CD14-positive monocyte (primary cell): ENCODE measurements at regions not wholly inside any gene's neighbourhood (a gene's known extent, or its start where the extent isn't known, plus 50 kb on each side); places are given as distances from the start of the nearest gene placed in this dataset.

Source experiments
- DNase-seq, 3 donors: peaks; one replicate each; pipeline ENCODE4 v3.0.0-alpha.2; 2011 to 2022
- H2AFZ ChIP-seq: 2 replicates; pipeline ENCODE4 v1.6.0; 2012; ENCODE audit warnings: mild to moderate bottlenecking, low read depth, low read length, inconsistent platforms; ENCODE audit not compliant: insufficient read depth, poor library complexity, severe bottlenecking
- H3K27ac ChIP-seq, 2 donors: 1 replicate in 1 of 2; 2 replicates in 1 of 2; pipeline ENCODE4 v1.5.1; 2012 to 2013; ENCODE audit warnings: low read length in 2 of 2, control low read depth in 1 of 2, inconsistent platforms in 1 of 2, low read depth in 1 of 2, mild to moderate bottlenecking in 1 of 2
- H3K27me3 ChIP-seq, 2 donors: one replicate each; pipeline versions ENCODE4 v1.6.0 to v1.6.1; 2011 to 2013; ENCODE audit warnings: low read length in 2 of 2; ENCODE audit not compliant: control insufficient read depth in 2 of 2, insufficient read depth in 2 of 2
- H3K36me3 ChIP-seq, 2 donors: replicated peaks in 1 of 2; 1 replicate in 1 of 2; 2 replicates in 1 of 2; pipeline versions ENCODE4 v1.5.1 to v1.6.1; 2012 to 2013; ENCODE audit warnings: low read length in 2 of 2, control low read depth in 1 of 2, inconsistent platforms in 1 of 2, mild to moderate bottlenecking in 1 of 2; ENCODE audit not compliant: insufficient read depth in 2 of 2, control insufficient read depth in 1 of 2
- H3K4me1 ChIP-seq, 2 donors: 1 replicate in 1 of 2; 2 replicates in 1 of 2; pipeline versions ENCODE4 v1.5.1 to v1.6.1; 2012 to 2013; ENCODE audit warnings: low read length in 2 of 2, control low read depth in 1 of 2, inconsistent platforms in 1 of 2, mild to moderate bottlenecking in 1 of 2, moderate library complexity in 1 of 2; ENCODE audit not compliant: insufficient read depth in 2 of 2, control insufficient read depth in 1 of 2
- H3K4me2 ChIP-seq: replicated peaks from 2 replicates; pipeline ENCODE3; 2012; ENCODE audit warnings: low read length, moderate library complexity, mild to moderate bottlenecking; ENCODE audit not compliant: poor library complexity, severe bottlenecking; ENCODE audit errors: extremely low read depth
- H3K4me3 ChIP-seq, 3 experiments: fragments of 200-600 bp in 1 of 3; sonication (generic) in 1 of 3; replicated peaks in 1 of 3; 1 replicate in 2 of 3; 2 replicates in 1 of 3; pipeline ENCODE4 v1.5.1; 2011 to 2013; ENCODE audit warnings: low read length in 3 of 3, mild to moderate bottlenecking in 3 of 3, control low read depth in 2 of 3, low read depth in 2 of 3, inconsistent platforms in 1 of 3, moderate library complexity in 1 of 3
- H3K79me2 ChIP-seq: 2 replicates; pipeline ENCODE4 v1.6.0; 2012; ENCODE audit warnings: mild to moderate bottlenecking, control low read depth, inconsistent platforms, low read length, moderate library complexity; ENCODE audit not compliant: insufficient read depth
- H3K9ac ChIP-seq: 2 replicates; pipeline ENCODE4 v1.6.0; 2017; ENCODE audit warnings: low read length, mild to moderate bottlenecking; ENCODE audit not compliant: insufficient read depth, poor library complexity, severe bottlenecking
- H3K9me3 ChIP-seq, 2 donors: replicated peaks in 1 of 2; 1 replicate in 1 of 2; 2 replicates in 1 of 2; pipeline versions ENCODE4 v1.5.1 to v1.6.1; 2012 to 2013; ENCODE audit warnings: low read length in 2 of 2, control low read depth in 1 of 2; ENCODE audit not compliant: control insufficient read depth in 1 of 2, insufficient read depth in 1 of 2
- H4K20me1 ChIP-seq: 2 replicates; pipeline ENCODE4 v1.6.0; 2012; ENCODE audit warnings: mild to moderate bottlenecking, low read length, control low read depth, moderate library complexity; ENCODE audit not compliant: insufficient read depth
- H3K27ac Mint-ChIP-seq, 7 donors: one replicate each; pipeline ENCODE4 v1.8.0; 2020; ENCODE audit warnings: mild to moderate bottlenecking in 7 of 7, mixed read lengths in 7 of 7, moderate library complexity in 6 of 7, inconsistent platforms in 2 of 7
- H3K27me3 Mint-ChIP-seq, 3 donors: one replicate each; pipeline ENCODE4 v1.8.0; 2021 to 2022; ENCODE audit warnings: low read depth in 3 of 3, mild to moderate bottlenecking in 3 of 3, mixed read lengths in 3 of 3, moderate library complexity in 3 of 3, inconsistent platforms in 1 of 3
- H3K36me3 Mint-ChIP-seq, 2 donors: one replicate each; pipeline ENCODE4 v1.8.0; 2020; ENCODE audit warnings: mixed read lengths in 2 of 2, inconsistent platforms in 1 of 2, mild to moderate bottlenecking in 1 of 2
- H3K4me1 Mint-ChIP-seq: one replicate; pipeline ENCODE4 v1.8.0; 2020; ENCODE audit warnings: mild to moderate bottlenecking, mixed read lengths
- H3K4me3 Mint-ChIP-seq, 2 donors: one replicate each; pipeline ENCODE4 v1.8.0; 2020; ENCODE audit warnings: mild to moderate bottlenecking in 2 of 2, mixed read lengths in 2 of 2, moderate library complexity in 1 of 2
- H3K9me3 Mint-ChIP-seq, 7 donors: one replicate each; pipeline ENCODE4 v1.8.0; 2020 to 2022; ENCODE audit warnings: mixed read lengths in 7 of 7, mild to moderate bottlenecking in 6 of 7, moderate library complexity in 6 of 7, inconsistent platforms in 2 of 7
- CTCF ChIP-seq: fragments of 200-600 bp; IDR thresholded peaks from one replicate; pipeline ENCODE4 v1.8.0; 2022; ENCODE audit warnings: antibody characterized with exemption, mild to moderate bottlenecking
- WGBS: methylation state at CpG from one replicate; pipeline ENCODE4 v1.1.5; 2013; ENCODE audit warnings: missing lambda C conversion rate; ENCODE audit not compliant: insufficient coverage; 5-methylcytosine and 5-hydroxymethylcytosine counted together
- intact Hi-C, 2 donors: fragments of 100-400 bp; cut with micrococcal nuclease; formaldehyde crosslinking; loops; one replicate each; pipeline versions ENCODE4 v1.15.0 to v1.15.1; 2023

- no peak overlapping the region for H3K9ac ChIP-seq
- no peaks in the 10 kb centered on the region for H3K27me3 ChIP-seq
- no peaks in the 10 kb centered on the region for H3K9me3 ChIP-seq
- no peak overlapping the region for H3K27ac ChIP-seq
- no peak for TF ChIP-seq CTCF
- no peaks in the 10 kb centered on the region for H3K4me1 Mint-ChIP-seq
- no peak overlapping the region for H3K27ac Mint-ChIP-seq
- H3K36me3 Mint-ChIP-seq, result no peaks in the 10 kb centered on the region
- no peaks in the 10 kb centered on the region for H3K79me2 ChIP-seq
- DNase-seq, result no peak
- H3K27me3 Mint-ChIP-seq, result peaks cover 0 to 2% (median 0%) of the 10 kb centered on the region in 3 donors
- H3K9me3 Mint-ChIP-seq, result peaks cover 0 to 7% (median 0%) of the 10 kb centered on the region in 7 donors
- H4K20me1 ChIP-seq, result no peaks in the 10 kb centered on the region
- H3K4me3 Mint-ChIP-seq, result no peak overlapping the region
- H3K4me2 ChIP-seq, result no peak overlapping the region
- H3K4me1 ChIP-seq, result no peaks in the 10 kb centered on the region
- no CpG with 5 or more reads among the region's 2 CpGs for WGBS
- H3K4me3 ChIP-seq, result no peak overlapping the region
- intact Hi-C loops, result no loop called here
- no peaks in the 10 kb centered on the region for H3K36me3 ChIP-seq
- no peak overlapping the region for H2AFZ ChIP-seq
Observed at GRCh38 chr14:86997271-86997670, 995.7 kb downstream of the GALC start.

- no peaks in the 10 kb centered on the region for H3K36me3 ChIP-seq
Observed at GRCh38 chr14:86990396-86990795, 1002.6 kb downstream of the GALC start.

More at GRCh38 chr14:86990396-86990795, 1002.6 kb downstream of the GALC start:
- Histone ChIP-seq H4K20me1 (no peaks in the 10 kb centered on the region), H3K4me3 (no peak overlapping the region), H2AFZ (no peak overlapping the region), H3K27me3 (no peaks in the 10 kb centered on the region), H3K79me2 (no peaks in the 10 kb centered on the region), H3K4me1 (no peaks in the 10 kb centered on the region), H3K9me3 (no peaks in the 10 kb centered on the region), H3K4me2 (no peak overlapping the region), H3K9ac (no peak overlapping the region), H3K27ac (no peak overlapping the region)
- no peak for DNase-seq
- H3K27me3 Mint-ChIP-seq, result peaks cover 0 to 2% (median 0%) of the 10 kb centered on the region in 3 donors
- H3K9me3 Mint-ChIP-seq, result peaks cover 0 to 15% (median 3%) of the 10 kb centered on the region in 7 donors
- H3K4me3 Mint-ChIP-seq, result no peak overlapping the region
- TF ChIP-seq CTCF, result no peak
- intact Hi-C loops, result no loop called here
- H3K27ac Mint-ChIP-seq, result no peak overlapping the region
- no peaks in the 10 kb centered on the region for H3K4me1 Mint-ChIP-seq
- no peaks in the 10 kb centered on the region for H3K36me3 Mint-ChIP-seq
- no CpG with 5 or more reads among the region's 2 CpGs for WGBS
